B cell (primary cell): ENCODE measurements at regions not wholly inside any gene's neighbourhood (a gene's known extent, or its start where the extent isn't known, plus 50 kb on each side); places are given as distances from the start of the nearest gene placed in this dataset.

Experiments
- ATAC-seq: fragments of 200-7000 bp; cut with Tn5 transposase; one replicate; pipeline ENCODE4 v1.10.0; 2021; ENCODE audit warnings: low read depth, mild to moderate bottlenecking, moderate number of reproducible peaks, moderate library complexity
- CTCF ChIA-PET: fragments of 350-600 bp; sonication (Branson Sonifier 250); formaldehyde crosslinking; loops from one replicate; lab custom pipeline; 2021; ENCODE audit warnings: antibody characterized with exemption, inconsistent platforms; lab: Charles Lee
- POLR2A ChIA-PET: fragments of 350-600 bp; sonication (Branson Sonifier 250); formaldehyde crosslinking; loops from one replicate; lab custom pipeline; 2021; ENCODE audit warnings: antibody characterized with exemption; lab: Charles Lee
- DNase-seq: peaks from one replicate; pipeline ENCODE4 v3.0.0; 2013
- H2AFZ ChIP-seq: 2 replicates; pipeline ENCODE4 v1.6.1; 2012; ENCODE audit warnings: mild to moderate bottlenecking, low read depth, low read length; ENCODE audit not compliant: insufficient read depth, poor library complexity, severe bottlenecking
- H3K27ac ChIP-seq, 2 donors: 1 replicate in 1 of 2; 2 replicates in 1 of 2; pipeline ENCODE4 v1.5.1; 2012 to 2013; ENCODE audit warnings: low read length in 2 of 2, mild to moderate bottlenecking in 2 of 2, moderate library complexity in 1 of 2
- H3K27me3 ChIP-seq, 4 experiments: fragments of 200-600 bp in 1 of 4; sonication (generic) in 1 of 4; replicated peaks in 1 of 4; 1 replicate in 2 of 4; 2 replicates in 2 of 4; pipeline versions ENCODE4 v1.6.1 to v1.7.0; 2013 to 2016; ENCODE audit warnings: low read length in 3 of 4, mild to moderate bottlenecking in 2 of 4, mixed read lengths in 1 of 4, moderate library complexity in 1 of 4; ENCODE audit not compliant: insufficient read depth in 4 of 4, control insufficient read depth in 3 of 4; ENCODE audit errors: control extremely low read depth in 1 of 4
- H3K36me3 ChIP-seq, 2 experiments: replicated peaks in 1 of 2; 1 replicate in 1 of 2; 2 replicates in 1 of 2; pipeline versions ENCODE4 v1.6.1 to v1.7.1; 2013; ENCODE audit warnings: low read length in 1 of 2; ENCODE audit not compliant: insufficient read depth in 2 of 2, control insufficient read depth in 1 of 2; ENCODE audit errors: control extremely low read depth in 1 of 2, extremely low read depth in 1 of 2
- H3K4me1 ChIP-seq, 2 donors: fragments of 200-600 bp in 1 of 2; sonication (generic) in 1 of 2; 1 replicate in 1 of 2; 2 replicates in 1 of 2; pipeline versions ENCODE4 v1.5.1 to v1.6.1; 2013 to 2017; ENCODE audit warnings: low read length in 2 of 2; ENCODE audit not compliant: control insufficient read depth in 2 of 2, insufficient read depth in 2 of 2
- H3K4me2 ChIP-seq: replicated peaks from 2 replicates; pipeline ENCODE3; 2012; ENCODE audit warnings: mild to moderate bottlenecking, low read depth, low read length; ENCODE audit not compliant: poor library complexity, severe bottlenecking
- H3K4me3 ChIP-seq, 5 experiments: fragments of 200-600 bp in 1 of 5; sonication (generic) in 1 of 5; 1 replicate in 3 of 5; 2 replicates in 2 of 5; pipeline versions ENCODE4 v1.5.1 to v1.7.0; 2011 to 2016; ENCODE audit warnings: low read length in 4 of 5, mild to moderate bottlenecking in 4 of 5, low read depth in 2 of 5, control low read depth in 1 of 5, moderate library complexity in 1 of 5; ENCODE audit not compliant: insufficient read depth in 1 of 5; ENCODE audit errors: control extremely low read depth in 1 of 5, extremely low read depth in 1 of 5
- H3K79me2 ChIP-seq: fragments of 200-600 bp; sonication (generic); one replicate; pipeline ENCODE4 v1.6.0; 2016; ENCODE audit warnings: low read length; ENCODE audit not compliant: control insufficient read depth, insufficient read depth
- H3K9ac ChIP-seq: fragments of 200-600 bp; sonication (generic); 2 replicates; pipeline ENCODE4 v1.6.1; 2017; ENCODE audit warnings: mild to moderate bottlenecking, low read length, moderate library complexity
- H3K9me3 ChIP-seq, 3 donors: one replicate each; pipeline versions ENCODE4 v1.6.1 to v1.7.1; 2013; ENCODE audit warnings: low read length in 2 of 3; ENCODE audit not compliant: control insufficient read depth in 2 of 3, insufficient read depth in 1 of 3; ENCODE audit errors: control extremely low read depth in 1 of 3
- H4K20me1 ChIP-seq: 2 replicates; pipeline ENCODE4 v1.6.0; 2012; ENCODE audit warnings: mild to moderate bottlenecking, low read length; ENCODE audit not compliant: insufficient read depth, control insufficient read depth, poor library complexity, severe bottlenecking
- H3K27ac Mint-ChIP-seq: one replicate; pipeline ENCODE4 v1.8.0; 2021; ENCODE audit warnings: mixed read lengths
- H3K27me3 Mint-ChIP-seq: one replicate; pipeline ENCODE4 v1.8.0; 2021; ENCODE audit warnings: mixed read lengths
- H3K4me1 Mint-ChIP-seq: one replicate; pipeline ENCODE4 v1.8.0; 2021; ENCODE audit warnings: mixed read lengths
- H3K4me3 Mint-ChIP-seq: one replicate; pipeline ENCODE4 v1.8.0; 2021; ENCODE audit warnings: mixed read lengths
- H3K9me3 Mint-ChIP-seq: one replicate; pipeline ENCODE4 v1.8.0; 2022; ENCODE audit warnings: mixed read lengths; ENCODE audit not compliant: insufficient read depth
- CTCF ChIP-seq: fragments of 200-600 bp; IDR thresholded peaks from one replicate; pipeline ENCODE4 v1.8.0; 2022; ENCODE audit warnings: antibody characterized with exemption, mild to moderate bottlenecking
- EZH2 ChIP-seq: IDR thresholded peaks from 2 replicates; pipeline ENCODE4 v1.6.1; 2012; ENCODE audit warnings: borderline replicate concordance, low read depth, mild to moderate bottlenecking, moderate library complexity, low read length; ENCODE audit not compliant: insufficient read depth, poor library complexity, severe bottlenecking
- WGBS: methylation state at CpG from one replicate; pipeline ENCODE4 v1.1.5; 2013; ENCODE audit warnings: missing lambda C conversion rate; ENCODE audit not compliant: insufficient coverage; 5-methylcytosine and 5-hydroxymethylcytosine counted together
- intact Hi-C: fragments of 100-400 bp; cut with micrococcal nuclease; formaldehyde crosslinking; loops from one replicate; pipeline ENCODE4 v1.10.0; 2022

GRCh38 chr16:48011878-48012658, 143.7 kb downstream of the ABCC12 start:
- Histone ChIP-seq H3K4me2 (peak overlapping the region; percentile 49), H2AFZ (no peak overlapping the region)
- CTCF ChIA-PET = no interaction called here

More at GRCh38 chr16:48011878-48012658, 143.7 kb downstream of the ABCC12 start:
- TF ChIP-seq CTCF (no peak), EZH2 (no peak)
- DNase-seq (peak; percentile 6), ATAC-seq (no peak)
- H3K79me2 ChIP-seq = no peaks in the 10 kb centered on the region
- Mint-ChIP-seq H3K4me1 (peaks cover 12% of the 10 kb centered on the region), H3K4me3 (peak overlapping the region; percentile 7), H3K27me3 (peaks cover 15% of the 10 kb centered on the region), H3K9me3 (peaks cover 1% of the 10 kb centered on the region), H3K27ac (no peak overlapping the region)
- WGBS = 38% methylated on average over 4 of the region's 9 CpGs
- no peak overlapping the region for H3K9ac ChIP-seq
- no peaks in the 10 kb centered on the region for H3K36me3 ChIP-seq
- no peak overlapping the region for H3K4me3 ChIP-seq
- intact Hi-C loops = no loop called here
- H3K27me3 ChIP-seq = no peaks in the 10 kb centered on the region
- POLR2A ChIA-PET = no interaction called here
- H4K20me1 ChIP-seq = no peaks in the 10 kb centered on the region
- peaks cover 0 to 11% (median 1%) of the 10 kb centered on the region in 3 donors for H3K9me3 ChIP-seq
- H3K27ac ChIP-seq = no peak overlapping the region
- peaks cover 11 to 13% of the 10 kb centered on the region in 2 donors for H3K4me1 ChIP-seq
